Stimulated activated CD4-positive, alpha-beta T cell treated with anti-CD3 and anti-CD28 coated beads, TNF-alpha, amount 100 ng/mL, for 1 hour (primary cell): ENCODE measurements at regions not wholly inside any gene's neighbourhood (a gene's known extent, or its start where the extent isn't known, plus 50 kb on each side); places are given as distances from the start of the nearest gene placed in this dataset.

Experiments used
- DNase-seq, 3 donors: peaks; one replicate each; pipeline ENCODE4 v3.0.0-alpha.2; 2020; ENCODE audit warnings: low read depth in 3 of 3, low spot score in 1 of 3

DNA sequence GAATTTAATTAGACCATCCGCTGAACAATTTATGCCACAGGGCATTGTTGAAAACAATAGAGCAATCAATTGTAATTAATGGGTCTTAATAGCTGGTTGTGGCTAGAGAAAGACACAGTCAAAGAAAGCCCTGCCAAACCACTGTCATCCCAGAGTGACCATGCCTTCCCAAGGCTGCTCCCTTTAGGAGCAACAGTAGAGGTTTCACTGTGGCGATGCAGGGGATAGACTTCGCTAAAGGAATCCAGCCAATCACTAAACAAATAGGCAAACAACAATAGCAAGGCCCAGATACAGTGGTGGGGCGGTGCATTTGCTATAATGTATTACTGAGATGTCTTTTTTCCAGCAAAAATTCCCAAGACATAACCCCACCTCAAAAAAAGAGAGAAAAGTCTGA, 87.8 kb upstream of the SLC27A6 start:
- no peak for DNase-seq

DNA sequence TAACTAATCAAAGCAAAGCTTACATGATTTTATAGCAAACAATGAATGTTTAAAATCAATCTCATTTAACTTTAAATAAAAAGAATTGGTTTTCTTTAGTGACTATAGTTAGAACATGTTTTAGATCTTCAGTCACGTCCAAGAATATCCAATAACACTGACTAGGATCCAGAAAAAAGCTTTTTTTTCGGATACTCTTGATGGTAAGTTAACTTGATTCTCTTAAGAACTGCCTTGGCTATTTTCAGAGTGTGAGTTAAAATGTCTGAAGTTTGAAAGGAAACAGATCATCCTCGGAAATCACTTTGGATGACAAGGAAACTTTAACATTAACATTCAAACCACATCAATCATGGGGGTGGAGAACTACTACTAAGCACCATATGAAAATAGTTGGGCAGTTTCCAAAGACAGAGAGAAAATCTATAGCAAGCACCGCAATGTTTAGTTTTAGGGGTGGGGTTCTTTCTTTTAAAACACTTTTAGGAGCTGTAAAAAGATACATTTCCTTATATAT, 83.7 kb upstream of the SLC27A6 start:
- DNase-seq = no peak

DNA sequence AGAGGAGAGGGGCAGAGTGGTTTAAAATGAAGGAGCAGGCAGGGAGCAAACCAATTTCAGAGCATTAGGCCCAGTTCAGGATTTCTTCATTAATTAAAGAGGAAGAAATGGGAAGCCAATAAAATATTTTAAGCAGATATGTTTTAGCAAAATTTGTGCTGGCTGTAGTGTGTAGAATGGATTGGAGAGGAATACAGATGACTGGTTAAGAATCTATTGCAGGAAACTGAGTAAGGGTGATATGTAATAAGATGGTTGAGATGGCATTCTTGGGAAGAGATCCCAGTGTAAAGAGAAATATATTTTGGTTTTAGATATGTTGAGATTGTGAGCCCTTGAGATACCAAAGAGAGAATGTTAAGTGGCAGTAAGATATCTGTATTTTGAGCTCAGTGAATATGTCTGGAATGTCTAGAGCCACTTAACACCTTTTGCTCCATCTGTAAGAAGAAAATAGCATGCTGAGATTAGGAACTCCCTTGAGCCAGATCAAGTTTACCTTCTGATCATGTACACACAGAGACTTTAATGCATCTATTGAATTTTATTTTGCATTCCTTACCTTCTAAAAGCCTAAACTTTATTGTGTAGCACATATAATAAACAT, 79.5 kb upstream of the SLC27A6 start:
- DNase-seq = no peak

GRCh38 chr5:128895122-128895521, 70.2 kb upstream of the SLC27A6 start:
- no peak for DNase-seq

GRCh38 chr5:128896675-128897074, 68.6 kb upstream of the SLC27A6 start:
- no peak for DNase-seq

DNA sequence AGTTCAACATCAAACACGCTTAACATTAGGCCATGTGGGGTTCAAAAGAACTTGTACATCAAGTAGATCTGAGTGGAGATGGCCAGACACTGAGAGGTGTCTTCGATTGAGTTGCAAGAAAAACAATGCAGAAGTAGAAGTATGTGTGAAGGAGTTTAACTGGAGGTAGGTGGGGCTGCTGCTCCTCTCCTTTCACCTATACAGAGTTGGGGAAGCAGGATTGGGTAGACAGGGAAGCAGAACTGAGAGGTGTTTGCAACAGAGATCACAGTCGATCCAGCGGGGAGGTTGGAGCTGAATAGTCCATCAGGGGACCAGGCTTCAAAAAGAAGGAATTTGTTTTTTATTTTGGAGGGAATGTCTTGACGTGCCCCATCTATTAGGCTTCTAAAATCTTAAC, 61.7 kb upstream of the SLC27A6 start:
- no peak for DNase-seq

DNA sequence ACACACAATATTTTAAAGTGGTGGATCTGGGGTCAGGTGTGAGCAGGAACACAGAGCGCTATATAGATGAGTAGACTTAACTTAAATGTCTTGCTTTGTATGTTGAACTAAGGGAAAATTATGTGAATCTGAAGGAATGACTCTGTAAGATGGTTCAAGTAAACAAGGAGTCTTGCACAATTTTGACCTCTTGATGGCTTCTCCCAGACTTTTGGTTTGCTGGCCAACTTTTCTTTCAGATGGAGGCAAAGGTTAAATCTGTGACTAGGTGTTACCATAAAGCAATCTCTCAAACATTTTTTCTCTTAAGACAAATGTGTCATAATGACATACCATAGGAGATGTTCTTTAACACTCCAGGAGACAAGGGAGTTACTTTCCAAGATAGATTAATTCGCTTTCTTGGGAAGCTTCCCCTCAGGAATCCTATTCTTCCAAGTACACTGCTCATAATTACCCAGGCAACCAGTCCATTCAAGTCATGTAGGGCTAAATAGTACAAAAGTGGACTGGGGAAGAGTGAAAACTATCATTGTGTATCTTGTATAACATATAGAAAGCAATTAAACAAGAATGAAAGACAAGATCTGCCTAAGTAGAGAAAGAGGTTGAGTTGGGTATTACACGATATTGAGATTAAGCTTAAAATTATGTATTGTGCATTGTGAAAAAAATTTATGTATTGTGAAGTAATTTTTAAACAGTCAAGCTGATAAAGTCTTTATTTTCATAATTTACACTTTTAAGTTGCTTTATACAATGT, 60.3 kb upstream of the SLC27A6 start:
- DNase-seq = no peak

DNA sequence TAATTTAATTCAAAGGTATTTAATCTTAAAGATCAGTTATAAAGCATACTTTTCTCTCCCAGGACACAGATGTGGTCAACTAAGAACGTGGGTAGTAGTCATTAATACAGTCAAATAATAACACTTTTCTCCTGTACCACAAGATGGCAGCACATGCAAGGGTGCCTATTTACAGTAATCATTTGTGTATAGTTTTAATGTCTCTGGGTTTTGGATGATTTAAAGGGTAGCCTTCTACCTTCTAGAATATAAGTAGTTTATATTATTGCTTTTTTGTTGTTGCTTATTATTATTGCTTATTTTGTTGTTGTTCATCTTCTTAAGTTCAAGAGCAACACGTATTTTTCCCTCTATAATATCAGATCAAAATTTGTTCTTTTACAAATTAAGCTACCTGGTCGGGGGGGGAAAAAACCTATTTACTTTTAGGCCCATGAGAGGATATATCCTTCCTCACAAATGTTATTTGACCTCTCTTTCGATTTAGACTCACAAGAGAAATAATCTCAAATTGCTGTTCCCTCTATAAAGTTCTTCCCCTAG, 59.6 kb upstream of the SLC27A6 start:
- no peak for DNase-seq

DNA sequence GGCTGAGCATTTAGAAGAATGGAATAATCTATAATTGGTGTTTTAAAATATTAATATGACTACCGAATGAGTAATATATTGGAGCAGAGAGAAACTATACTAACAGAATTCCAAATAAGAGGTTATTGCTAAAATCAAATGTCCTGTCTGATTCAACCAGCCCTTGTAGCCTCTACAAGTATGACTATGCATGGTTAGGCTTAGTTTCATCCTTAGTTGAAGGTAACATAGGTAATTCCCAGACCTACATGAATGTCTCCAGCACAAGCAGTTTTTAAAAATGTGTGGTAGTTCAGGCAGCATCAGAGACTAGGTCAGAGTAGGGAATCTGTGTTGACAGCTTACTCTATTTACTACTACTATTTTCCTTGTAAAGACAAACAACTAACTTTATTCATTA, 51.7 kb upstream of the SLC27A6 start:
- DNase-seq = no peak
